ENCODE measurements at regions not wholly inside any gene's neighbourhood (a gene's known extent, or its start where the extent isn't known, plus 50 kb on each side); places are given as distances from the start of the nearest gene placed in this dataset.

DNA sequence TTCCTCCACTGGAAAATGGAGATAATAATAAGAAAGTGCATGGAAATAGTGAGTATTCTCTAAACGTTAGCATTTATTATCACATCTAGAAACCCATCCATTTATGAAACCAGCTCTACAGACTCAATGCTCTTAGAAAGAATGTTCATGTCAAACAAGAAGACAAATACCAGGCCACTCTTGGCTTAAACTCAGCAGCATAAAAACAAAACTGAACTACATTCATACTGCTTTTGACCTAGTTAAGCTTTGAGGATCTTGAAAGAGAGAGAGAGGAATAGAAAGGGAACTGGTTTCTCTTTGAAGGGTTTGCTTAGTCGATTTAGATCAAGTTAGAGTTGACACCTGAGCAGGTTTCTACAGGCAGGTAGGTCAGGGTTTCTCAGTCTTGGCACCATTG, 332.9 kb upstream of the PRKCQ start:
- no peak overlapping the region for H3K4me3 ChIP-seq (ENCODE audit: low read depth, low read length)
- in situ Hi-C loops (cut with HindIII; ENCODE audit: low sequenced_read_pairs): no loop called here
- no peak for DNase-seq (ENCODE audit: low read depth, low spot score)
- TF ChIP-seq, protein P1, sequence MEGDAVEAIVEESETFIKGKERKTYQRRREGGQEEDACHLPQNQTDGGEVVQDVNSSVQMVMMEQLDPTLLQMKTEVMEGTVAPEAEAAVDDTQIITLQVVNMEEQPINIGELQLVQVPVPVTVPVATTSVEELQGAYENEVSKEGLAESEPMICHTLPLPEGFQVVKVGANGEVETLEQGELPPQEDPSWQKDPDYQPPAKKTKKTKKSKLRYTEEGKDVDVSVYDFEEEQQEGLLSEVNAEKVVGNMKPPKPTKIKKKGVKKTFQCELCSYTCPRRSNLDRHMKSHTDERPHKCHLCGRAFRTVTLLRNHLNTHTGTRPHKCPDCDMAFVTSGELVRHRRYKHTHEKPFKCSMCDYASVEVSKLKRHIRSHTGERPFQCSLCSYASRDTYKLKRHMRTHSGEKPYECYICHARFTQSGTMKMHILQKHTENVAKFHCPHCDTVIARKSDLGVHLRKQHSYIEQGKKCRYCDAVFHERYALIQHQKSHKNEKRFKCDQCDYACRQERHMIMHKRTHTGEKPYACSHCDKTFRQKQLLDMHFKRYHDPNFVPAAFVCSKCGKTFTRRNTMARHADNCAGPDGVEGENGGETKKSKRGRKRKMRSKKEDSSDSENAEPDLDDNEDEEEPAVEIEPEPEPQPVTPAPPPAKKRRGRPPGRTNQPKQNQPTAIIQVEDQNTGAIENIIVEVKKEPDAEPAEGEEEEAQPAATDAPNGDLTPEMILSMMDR (IDR thresholded peaks at IDR 0.05; ENCODE audit: low read depth, low read length): no peak

DNA sequence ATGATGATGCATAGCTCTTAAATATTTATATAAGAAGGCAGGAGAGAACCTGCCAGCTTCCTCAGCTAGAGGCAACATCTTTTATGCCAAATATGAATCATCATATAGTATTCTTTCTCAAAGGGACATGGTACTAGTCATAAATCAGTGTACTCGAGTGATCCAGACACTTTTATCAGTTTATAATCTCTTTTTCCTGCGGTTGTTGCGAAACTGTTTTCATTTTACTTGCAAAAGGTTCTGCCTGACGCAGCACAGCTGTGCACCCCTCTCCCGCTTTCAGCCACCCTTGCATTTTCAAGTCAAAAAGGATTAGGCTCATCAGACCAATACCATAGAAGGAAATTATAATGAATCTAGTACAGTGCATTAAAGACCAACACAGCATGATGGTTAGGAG, 332.3 kb upstream of the PRKCQ start:
- in situ Hi-C loops (cut with HindIII; ENCODE audit: low sequenced_read_pairs): no loop called here

DNA sequence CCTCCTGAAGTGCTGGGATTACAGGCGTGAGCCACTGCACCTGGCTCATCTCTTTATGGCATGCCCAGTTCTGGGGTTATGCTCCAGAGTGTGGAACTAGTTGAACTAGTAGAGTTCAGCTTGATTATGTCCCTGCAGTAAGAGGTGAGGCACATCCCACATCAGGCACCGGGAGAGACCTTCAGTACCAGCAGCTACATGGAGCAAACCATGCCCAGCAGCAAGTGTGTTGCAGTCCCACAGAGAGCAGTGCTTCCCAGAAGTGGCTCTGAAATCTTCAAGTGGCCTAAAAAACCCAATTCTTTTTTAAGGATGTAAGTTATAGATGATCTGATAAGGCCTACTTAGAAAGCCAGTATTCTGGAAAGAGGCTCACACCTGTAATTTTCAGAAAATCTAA, 331.9 kb upstream of the PRKCQ start:
- in situ Hi-C loops (cut with HindIII; ENCODE audit: low sequenced_read_pairs): no loop called here
- no peak for DNase-seq (ENCODE audit: low read depth, low spot score)

More for the DNA sequence above, 332.3 kb upstream of the PRKCQ start:
- no peak overlapping the region for H3K4me3 ChIP-seq (ENCODE audit: low read depth, low read length)
- no peak for DNase-seq (ENCODE audit: low read depth, low spot score)
- TF ChIP-seq, protein P1 (IDR thresholded peaks at IDR 0.05; ENCODE audit: low read depth, low read length): no peak

GRCh38 chr10:6909905-6910560, 330.0 kb upstream of the PRKCQ start:
- in situ Hi-C loops (cut with HindIII; ENCODE audit: low sequenced_read_pairs): no loop called here
- DNase-seq (ENCODE audit: low read depth, low spot score): no peak

More for the DNA sequence above, 331.9 kb upstream of the PRKCQ start:
- TF ChIP-seq, protein P1 (IDR thresholded peaks at IDR 0.05; ENCODE audit: low read depth, low read length): no peak
- H3K4me3 ChIP-seq (ENCODE audit: low read depth, low read length): no peak overlapping the region

DNA sequence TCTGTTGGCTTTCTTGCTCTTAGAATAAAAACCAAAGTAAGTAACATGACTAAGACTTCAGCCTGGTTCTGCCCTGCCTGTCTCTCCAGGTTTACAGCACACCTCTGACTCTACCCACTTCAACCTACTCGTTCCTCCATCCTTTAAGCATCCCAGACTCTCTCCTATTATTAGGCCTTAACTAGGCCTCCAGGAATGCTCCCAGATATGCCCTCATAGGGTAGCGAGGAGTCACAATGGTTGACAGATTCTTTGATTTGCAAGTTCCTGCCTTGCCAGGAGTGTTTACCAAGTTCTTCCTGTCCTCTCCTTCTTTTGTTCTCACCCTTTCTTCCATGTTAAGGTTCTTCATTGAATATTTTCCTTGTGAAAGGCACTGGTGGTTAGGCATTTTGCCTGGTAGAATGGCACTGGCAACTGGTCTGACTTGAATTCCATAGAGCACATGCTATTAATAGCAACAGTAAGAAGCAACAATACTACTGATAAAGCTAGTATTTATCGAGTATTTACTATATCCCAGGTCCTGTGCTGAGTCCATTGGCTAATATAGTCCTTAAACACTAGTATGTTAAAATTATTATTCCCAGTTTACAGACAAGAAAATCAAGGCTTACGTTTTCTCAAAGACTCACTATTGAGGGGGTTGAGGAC, 327.9 kb upstream of the PRKCQ start:
- TF ChIP-seq, protein P1 (IDR thresholded peaks at IDR 0.05; ENCODE audit: low read depth, low read length): no peak
- in situ Hi-C loops (cut with HindIII; ENCODE audit: low sequenced_read_pairs): no loop called here
- no peak overlapping the region for H3K4me3 ChIP-seq (ENCODE audit: low read depth, low read length)
- DNase-seq (ENCODE audit: low read depth, low spot score): no peak

More at GRCh38 chr10:6909905-6910560, 330.0 kb upstream of the PRKCQ start:
- TF ChIP-seq, protein P1 (IDR thresholded peaks at IDR 0.05; ENCODE audit: low read depth, low read length): no peak
- no peak overlapping the region for H3K4me3 ChIP-seq (ENCODE audit: low read depth, low read length)

DNA sequence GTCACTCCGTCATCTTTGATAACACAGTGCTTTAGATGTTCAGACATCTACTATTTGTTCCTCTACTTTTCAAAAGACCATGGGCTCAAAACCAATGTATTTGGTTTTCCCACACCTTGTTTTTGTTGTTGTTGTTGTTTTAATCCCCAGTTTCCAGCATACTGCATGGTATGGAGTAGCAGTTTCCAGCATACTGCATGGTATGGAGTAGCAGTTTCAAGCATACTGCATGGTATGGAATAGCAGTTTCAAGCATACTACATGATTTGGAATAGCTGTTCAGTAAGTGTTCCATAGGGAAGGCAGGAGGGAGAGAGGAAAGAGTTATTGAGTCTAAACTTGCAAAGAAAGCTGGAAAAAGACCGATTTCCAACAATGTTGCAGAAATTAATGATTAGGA, 314.3 kb upstream of the PRKCQ start:
- H3K4me3 ChIP-seq (ENCODE audit: low read depth, low read length): no peak overlapping the region
- no peak for DNase-seq (ENCODE audit: low read depth, low spot score)
- in situ Hi-C loops (cut with HindIII; ENCODE audit: low sequenced_read_pairs): no loop called here
- TF ChIP-seq, protein P1 (IDR thresholded peaks at IDR 0.05; ENCODE audit: low read depth, low read length): no peak

Measured in astrocyte of the spinal cord (primary cell).